Neural cell (in vitro differentiated cells): ENCODE measurements at regions not wholly inside any gene's neighbourhood (a gene's known extent, or its start where the extent isn't known, plus 50 kb on each side); places are given as distances from the start of the nearest gene placed in this dataset.

Source experiments
- CTCF ChIP-seq: fragments of 450-650 bp; IDR thresholded peaks from 2 replicates; pipeline ENCODE4 v1.5.1; 2014; ENCODE audit warnings: antibody characterized with exemption, mild to moderate bottlenecking, moderate library complexity; ENCODE audit not compliant: poor library complexity, severe bottlenecking
- MXI1 ChIP-seq: fragments of 450-650 bp; conservative IDR thresholded peaks from 2 replicates; pipeline ENCODE4 v1.6.1; 2014; ENCODE audit warnings: antibody characterized with exemption, mild to moderate bottlenecking; ENCODE audit not compliant: poor library complexity, severe bottlenecking
- POLR2AphosphoS5 ChIP-seq: IDR thresholded peaks from 2 replicates; pipeline ENCODE4 v1.6.1; 2012
- RAD21 ChIP-seq: fragments of 450-650 bp; conservative IDR thresholded peaks from 2 replicates; pipeline ENCODE4 v1.6.1; 2014; ENCODE audit warnings: antibody characterized with exemption, mild to moderate bottlenecking, moderate library complexity
- SMC3 ChIP-seq: fragments of 450-650 bp; conservative IDR thresholded peaks from 2 replicates; pipeline ENCODE4 v1.6.1; 2014; ENCODE audit warnings: antibody characterized with exemption, mild to moderate bottlenecking, moderate library complexity; ENCODE audit not compliant: poor library complexity
- TF ChIP-seq, protein P1 (sequence below): IDR thresholded peaks from 2 replicates; pipeline ENCODE4 v1.6.1; 2012; ENCODE audit warnings: borderline replicate concordance

DNA sequence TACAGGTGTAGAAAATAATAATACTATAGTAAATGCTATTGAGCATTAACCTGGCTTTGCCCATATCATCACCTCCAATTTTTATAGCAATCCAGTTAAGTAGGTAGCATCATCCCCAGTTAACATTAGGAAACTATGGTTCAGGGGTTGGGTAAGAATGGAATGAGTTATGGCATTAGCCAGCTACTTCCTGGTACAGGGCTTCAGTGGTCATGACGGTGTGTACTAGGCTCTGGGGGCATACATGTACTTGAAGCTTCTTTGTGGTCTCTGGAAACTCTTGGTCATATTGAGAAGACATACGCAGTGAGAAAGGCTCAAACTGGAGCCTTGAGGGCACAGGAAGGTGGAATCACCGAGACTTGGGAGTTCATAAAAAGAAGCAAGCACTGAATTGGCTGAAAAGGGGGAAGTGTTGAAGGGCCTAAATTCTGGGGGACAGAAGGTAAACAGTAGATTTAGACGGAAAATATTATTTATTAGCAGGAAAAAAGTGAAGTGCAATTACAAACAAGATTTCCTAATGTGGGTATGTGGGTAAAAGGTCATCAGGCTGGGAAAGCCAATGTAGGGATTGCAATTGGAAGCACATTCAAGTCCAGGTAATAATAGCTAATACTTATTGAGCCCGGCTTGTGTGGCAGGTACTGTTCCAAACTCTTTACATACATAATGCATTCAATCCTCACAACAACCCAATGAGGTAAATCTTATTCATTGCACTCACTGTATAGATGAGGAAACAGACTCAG lies 114.2 kb upstream of the ATP1A1 start:
- TF ChIP-seq RAD21 (no peak), CTCF (no peak), POLR2AphosphoS5 (no peak), SMC3 (no peak), MXI1 (no peak)
- TF ChIP-seq, protein P1, sequence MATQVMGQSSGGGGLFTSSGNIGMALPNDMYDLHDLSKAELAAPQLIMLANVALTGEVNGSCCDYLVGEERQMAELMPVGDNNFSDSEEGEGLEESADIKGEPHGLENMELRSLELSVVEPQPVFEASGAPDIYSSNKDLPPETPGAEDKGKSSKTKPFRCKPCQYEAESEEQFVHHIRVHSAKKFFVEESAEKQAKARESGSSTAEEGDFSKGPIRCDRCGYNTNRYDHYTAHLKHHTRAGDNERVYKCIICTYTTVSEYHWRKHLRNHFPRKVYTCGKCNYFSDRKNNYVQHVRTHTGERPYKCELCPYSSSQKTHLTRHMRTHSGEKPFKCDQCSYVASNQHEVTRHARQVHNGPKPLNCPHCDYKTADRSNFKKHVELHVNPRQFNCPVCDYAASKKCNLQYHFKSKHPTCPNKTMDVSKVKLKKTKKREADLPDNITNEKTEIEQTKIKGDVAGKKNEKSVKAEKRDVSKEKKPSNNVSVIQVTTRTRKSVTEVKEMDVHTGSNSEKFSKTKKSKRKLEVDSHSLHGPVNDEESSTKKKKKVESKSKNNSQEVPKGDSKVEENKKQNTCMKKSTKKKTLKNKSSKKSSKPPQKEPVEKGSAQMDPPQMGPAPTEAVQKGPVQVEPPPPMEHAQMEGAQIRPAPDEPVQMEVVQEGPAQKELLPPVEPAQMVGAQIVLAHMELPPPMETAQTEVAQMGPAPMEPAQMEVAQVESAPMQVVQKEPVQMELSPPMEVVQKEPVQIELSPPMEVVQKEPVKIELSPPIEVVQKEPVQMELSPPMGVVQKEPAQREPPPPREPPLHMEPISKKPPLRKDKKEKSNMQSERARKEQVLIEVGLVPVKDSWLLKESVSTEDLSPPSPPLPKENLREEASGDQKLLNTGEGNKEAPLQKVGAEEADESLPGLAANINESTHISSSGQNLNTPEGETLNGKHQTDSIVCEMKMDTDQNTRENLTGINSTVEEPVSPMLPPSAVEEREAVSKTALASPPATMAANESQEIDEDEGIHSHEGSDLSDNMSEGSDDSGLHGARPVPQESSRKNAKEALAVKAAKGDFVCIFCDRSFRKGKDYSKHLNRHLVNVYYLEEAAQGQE = no peak
